Activated naive CD4-positive, alpha-beta T cell treated with anti-CD3 and anti-CD28 coated beads, Interleukin-2, amount 50 U/mL, for 16 hours (primary cell): ENCODE measurements at regions not wholly inside any gene's neighbourhood (a gene's known extent, or its start where the extent isn't known, plus 50 kb on each side); places are given as distances from the start of the nearest gene placed in this dataset.

Experiments
- DNase-seq: peaks from one replicate; pipeline ENCODE4 v3.0.0-alpha.2; 2020

DNA sequence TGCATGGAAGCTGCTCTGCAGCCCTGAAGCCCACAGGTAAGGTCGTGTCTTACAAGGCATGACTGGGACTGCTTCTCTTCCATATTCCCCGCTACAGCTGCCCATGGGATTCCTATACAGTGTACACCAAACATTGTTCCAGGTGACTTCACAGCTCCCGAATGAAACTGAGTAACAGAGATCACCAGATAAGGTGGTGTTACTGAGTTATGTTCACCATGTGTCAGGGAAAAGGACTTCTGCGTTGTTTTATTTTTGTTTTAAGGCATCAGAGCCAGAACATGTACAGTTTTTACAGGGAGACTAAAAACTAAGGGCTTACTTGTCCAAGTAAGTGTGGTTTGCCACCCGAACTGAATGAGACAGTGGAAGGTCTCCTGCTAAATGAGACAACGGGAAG, 138.3 kb downstream of the CD83 start:
- no peak for DNase-seq

DNA sequence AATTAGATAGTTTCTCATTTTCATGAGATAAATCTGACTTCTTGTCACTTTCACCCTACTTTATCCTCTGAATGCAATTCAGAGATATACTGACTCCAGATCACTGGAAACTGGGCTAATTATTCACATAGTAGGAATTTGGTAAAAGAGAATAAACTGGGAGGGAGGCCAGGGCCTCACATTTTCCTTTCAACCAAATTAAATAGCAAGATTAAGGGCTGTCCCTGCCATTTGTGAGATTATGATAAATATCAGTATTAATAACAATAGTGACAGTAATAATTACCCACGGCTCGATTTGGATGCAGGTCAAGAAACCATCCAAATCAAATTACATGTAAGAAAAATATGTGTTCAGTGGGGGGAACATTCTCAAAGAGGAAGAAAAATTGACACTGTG, 140.5 kb downstream of the CD83 start:
- no peak for DNase-seq

GRCh38 chr6:14258695-14259593, 141.4 kb downstream of the CD83 start:
- DNase-seq, result no peak

DNA sequence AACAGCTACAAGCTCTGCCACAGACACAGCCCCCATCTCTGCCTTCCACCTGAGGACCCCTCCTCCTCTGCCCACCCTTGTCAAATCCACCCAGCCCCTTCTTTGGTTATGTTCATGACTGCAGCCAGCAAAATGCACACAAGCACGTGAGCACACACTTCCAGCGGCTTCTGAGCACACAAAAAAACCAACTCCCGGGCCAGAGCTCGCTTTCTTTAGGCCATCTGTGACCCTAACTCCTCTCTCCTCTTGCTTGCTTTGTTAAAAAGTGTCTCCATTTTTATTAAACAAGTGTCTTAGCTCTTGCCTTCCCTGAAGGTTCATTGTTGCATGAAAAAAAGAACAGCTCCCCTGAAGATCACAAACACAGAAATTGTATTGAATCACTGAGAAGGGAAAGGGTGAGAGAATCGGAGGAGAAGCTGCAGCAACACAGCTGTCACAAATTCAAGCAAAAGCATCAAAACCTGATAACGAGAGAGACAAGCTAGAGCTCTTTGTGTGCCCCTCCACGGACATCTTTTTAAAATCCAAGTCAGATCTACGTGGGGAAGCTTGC, 142.1 kb downstream of the CD83 start:
- no peak for DNase-seq

DNA sequence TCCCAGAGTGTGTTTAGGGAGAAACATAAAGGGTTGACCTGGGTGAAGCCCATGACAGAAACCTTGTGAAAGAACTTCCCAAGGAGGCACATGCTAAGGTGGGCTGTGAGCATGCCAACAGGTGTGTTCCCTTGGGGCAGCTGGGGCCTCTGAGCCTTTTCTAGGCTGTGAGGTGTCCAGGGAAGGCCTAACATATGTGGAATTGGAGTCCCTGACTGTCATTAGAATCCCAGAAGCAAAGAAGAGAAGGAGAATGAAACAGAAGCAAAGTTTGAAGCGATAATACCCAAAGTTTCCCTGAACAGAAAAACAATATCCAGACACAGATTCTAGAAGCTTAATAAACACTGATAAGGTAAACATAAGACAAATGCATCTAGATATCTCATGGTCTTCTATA, 143.3 kb downstream of the CD83 start:
- DNase-seq, result no peak

GRCh38 chr6:14263881-14264424, 146.4 kb downstream of the CD83 start:
- no peak for DNase-seq

GRCh38 chr6:14265049-14266021, 147.8 kb downstream of the CD83 start:
- no peak for DNase-seq

DNA sequence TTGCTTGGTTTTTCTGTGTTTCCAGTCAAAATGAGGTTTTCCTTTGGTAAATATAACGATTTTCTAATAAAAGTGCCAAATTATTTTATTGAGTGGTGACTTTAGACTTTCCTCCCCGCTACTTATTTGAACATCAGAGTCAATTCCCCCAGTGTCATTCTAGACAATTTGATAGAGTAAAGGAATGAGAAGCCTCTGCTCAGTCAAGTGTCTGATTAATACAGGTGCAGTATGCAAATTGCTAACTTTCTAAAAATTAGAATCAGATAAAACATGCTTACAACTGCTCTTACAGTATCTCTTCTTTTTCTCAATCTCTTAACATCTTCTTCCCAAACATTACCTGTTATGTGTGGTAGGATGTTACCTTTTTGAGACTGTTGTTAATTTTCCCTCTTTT, 148.7 kb downstream of the CD83 start:
- DNase-seq, result no peak

- DNase-seq, result no peak
Observed at GRCh38 chr6:14267885-14268660, 150.5 kb downstream of the CD83 start.

GRCh38 chr6:14269436-14269835, 151.9 kb downstream of the CD83 start:
- no peak for DNase-seq

DNA sequence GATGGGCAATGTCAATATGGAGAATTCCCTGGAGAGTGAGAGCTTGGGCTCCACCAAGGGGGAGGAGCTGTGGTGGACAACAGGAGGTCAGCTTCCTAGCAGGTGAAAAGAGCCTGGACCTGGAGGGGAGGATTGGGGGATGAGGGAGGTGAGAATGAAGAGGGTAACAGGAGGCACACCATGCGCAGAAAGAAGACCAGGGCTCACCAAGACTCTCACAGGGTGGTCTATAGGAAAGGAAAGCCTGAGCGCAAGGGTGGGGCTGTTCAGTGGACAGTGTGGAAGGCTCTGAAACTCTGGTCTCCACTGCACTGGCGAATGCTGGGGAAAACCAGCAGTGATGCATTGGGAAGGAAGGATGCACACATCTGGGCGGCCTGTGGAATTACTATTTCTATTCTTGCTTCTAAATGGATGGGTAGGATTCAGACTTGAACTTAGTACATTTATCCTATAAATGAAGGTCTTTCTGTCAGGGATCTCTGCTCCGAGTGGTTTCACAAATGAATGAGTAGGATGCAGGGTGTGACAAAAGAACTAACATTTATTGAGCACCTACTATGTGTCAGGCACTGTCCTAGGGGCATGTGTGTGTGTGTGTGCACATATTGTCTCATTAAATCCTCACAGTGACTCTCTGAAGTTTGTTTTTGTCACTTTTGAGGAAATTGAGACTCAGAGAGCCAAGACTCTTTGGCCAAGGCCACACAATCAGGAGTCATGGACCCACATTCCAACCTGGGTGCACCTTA, 152.7 kb downstream of the CD83 start:
- DNase-seq, result no peak

DNA sequence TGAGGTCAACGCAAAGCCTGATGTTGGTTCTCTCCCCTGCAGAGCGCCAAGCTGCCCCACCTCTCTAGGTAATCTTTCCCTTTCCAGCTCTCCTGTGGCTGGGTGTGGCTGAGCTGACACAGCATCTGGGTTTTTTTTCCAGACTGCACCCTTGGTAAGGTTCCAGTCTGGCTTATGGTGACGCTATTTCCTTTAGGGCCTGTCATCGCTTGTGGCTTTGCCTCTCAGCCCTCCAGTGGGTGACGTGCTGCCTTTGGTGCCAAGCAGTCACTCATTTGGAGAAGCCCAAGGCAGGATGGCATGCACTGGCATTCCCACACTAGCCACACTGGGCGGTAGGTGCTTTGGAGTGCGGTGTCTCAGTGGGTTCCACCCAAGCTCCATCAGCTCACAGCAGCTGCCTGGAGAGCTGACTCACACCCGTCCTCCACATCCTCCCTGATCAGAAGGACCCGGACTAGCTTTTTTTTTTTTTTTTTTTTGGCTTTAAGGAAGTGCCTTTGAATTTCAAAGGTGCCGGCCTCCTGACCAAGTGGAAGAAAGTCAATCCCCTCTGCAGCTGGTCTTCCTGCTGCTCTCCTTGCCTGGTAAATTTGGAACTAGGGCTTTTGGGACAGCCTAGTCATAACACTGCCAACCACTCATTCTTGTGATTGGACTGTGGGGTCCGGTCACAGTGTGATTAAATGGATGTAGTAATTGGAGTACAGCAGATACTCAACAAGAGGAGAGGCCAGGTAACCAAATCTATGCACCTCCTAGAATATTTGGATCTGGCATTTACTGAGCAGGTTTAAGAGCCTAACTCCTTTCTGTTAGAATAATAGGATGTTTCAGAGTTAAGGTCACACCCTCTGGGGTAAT, 153.6 kb downstream of the CD83 start:
- peak; percentile 28 for DNase-seq

DNA sequence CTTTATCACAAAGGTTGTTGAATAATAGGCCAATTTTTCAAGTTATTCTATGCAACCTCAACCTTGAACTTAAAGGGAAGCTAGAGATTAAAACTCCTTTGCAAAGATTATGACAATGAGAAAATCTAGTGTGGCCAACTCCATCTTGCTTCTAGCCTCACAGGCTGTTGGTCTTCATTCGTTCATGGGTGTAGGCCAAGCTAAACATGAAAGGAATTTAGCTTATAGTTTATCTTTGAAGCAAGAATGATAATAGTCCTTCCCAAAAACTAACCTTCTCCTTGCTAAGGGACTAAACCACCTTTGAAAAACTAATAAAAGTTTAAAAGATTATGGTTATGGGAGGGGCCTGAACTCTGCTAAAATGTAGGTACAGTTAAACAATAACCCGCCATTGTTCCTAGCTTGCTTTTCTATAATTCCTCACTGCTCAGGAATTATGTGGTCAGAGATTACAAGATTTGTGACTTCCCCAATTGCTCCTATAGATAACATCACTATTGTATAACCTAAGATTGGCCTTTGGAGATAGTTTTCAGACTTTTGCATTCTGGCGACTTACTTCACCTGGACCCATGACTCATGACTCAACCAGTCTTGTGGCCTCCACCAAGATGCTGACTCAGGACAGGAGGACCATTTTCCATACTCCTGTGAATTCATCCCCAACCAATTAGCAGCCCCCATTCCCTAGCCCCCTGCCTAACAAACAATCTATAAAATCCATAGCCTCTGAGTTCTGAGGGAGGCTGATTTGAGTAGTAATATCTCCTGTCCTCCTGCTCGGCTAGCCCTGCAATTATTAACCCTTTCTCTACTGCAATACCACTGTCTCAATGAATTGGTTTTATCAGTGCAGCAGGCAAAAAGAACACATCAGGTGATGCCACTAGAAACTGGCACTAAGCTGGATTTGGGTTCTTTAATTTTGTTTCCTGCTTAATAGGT, 154.5 kb downstream of the CD83 start:
- no peak for DNase-seq

DNA sequence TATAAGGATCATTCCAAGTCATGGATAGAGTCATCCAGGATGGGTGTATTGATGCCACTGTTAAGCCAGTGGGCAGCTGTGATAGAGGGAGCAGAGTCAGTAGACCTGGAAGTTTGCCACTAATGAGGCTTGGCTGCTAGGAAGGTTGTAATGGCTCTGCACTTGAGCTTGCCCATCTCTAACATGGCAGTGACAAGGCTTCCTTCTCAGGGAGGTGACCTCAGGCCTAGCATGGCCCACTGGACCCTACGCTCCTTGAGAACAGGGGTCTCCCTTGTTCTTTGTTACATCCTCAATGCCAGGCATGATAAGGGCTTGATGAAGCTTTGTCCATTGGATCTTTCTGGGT, 155.1 kb downstream of the CD83 start:
- no peak for DNase-seq

GRCh38 chr6:14273191-14273590, 155.6 kb downstream of the CD83 start:
- no peak for DNase-seq

DNA sequence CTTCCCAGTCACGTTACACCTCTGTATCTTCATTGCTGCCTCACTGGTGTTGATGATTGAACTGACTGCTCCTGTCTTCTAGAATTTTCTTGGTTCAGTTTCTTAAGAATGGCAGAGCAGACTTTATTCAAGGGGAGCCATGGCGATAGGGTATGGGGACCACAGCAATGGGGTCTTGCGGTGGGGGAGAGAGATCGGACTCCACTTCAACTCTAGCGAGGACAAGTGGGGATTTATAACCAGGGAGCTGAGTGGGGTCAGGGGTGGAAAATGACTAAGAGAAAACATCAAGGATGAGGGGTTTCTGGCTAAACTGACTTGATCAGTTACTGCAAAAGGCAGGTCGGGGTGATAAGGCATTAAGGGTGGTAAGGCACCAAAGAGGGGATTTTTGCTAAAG, 156.4 kb downstream of the CD83 start:
- DNase-seq, result no peak

DNA sequence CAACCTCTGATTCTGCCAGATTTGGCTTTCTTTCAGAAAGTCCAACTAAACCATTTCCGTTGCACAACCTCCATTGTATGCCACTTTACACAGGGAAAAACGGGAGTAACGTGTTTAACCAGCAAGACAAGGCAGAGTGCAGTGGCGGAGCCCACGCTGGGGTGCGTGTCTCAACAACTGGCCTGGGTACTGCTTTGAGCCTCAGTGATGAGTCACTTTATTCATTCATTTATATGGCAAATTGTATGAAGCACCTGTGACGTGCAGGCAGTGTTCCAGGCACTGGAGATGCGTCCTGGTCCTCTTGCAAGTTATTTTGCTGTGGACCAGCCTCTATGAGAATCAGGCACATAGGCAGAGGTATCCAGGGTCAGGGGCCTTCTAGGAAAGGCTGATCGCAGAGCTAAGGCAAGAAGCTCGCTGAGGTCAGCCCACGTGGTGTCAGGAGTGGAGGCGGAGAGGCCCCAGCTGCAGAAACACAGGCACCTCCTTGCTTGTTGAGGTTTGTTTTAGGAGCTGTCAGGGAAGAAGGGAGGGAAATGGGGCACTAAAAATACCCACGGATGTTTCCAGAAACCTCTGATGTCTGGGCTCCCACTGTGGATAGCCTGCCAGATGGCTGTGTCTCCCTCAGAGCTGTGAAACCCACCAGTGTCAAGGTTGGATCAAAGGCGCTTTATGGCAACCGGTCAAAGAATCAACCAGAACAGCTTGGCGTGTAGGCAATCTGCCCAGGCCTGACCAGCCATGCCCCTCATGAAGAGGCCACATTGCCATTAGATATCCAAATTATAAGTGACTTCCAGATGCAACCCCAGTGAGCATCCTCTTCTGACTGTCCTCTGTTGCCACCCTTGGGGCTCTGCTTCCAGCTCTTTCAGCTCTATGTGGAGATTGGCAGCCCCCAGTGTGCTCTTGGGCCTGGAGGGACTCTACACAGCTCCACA, 157.2 kb downstream of the CD83 start:
- no peak for DNase-seq

GRCh38 chr6:14275493-14275851, 157.9 kb downstream of the CD83 start:
- DNase-seq, result no peak
